ENCODE measurements at regions not wholly inside any gene's neighbourhood (a gene's known extent, or its start where the extent isn't known, plus 50 kb on each side); places are given as distances from the start of the nearest gene placed in this dataset.

GRCh38 chr2:215737477-215737876 lies 275.9 kb downstream of the MREG start:
- no peak for DNase-seq (ENCODE audit: low read depth in 1 of 2, low spot score in 1 of 2)
- no peak for TF ChIP-seq CTCF (IDR thresholded peaks at IDR 0.05; ENCODE audit: insufficient read depth, low read length)
- no peak for TF ChIP-seq REST (IDR thresholded peaks at IDR 0.05; ENCODE audit: insufficient replicate concordance, low read depth)
- no peak for TF ChIP-seq POLR2AphosphoS5 (IDR thresholded peaks at IDR 0.05; ENCODE audit: low read depth)
- no peak for TF ChIP-seq SPI1 (IDR thresholded peaks at IDR 0.05; ENCODE audit: borderline replicate concordance, low read depth)
- no peak for TF ChIP-seq GABPA (IDR thresholded peaks at IDR 0.05; ENCODE audit: low read depth)
- H3K27ac ChIP-seq (replicated peaks), result no peak overlapping the region
- no peak overlapping the region for H3K4me3 ChIP-seq (replicated peaks; ENCODE audit: insufficient read depth, low read length)
- H3K27me3 ChIP-seq (ENCODE audit: insufficient read depth, poor library complexity, severe bottlenecking), result no peaks in the 10 kb centered on the region

GRCh38 chr2:215736653-215737290 lies 276.6 kb downstream of the MREG start:
- H3K27me3 ChIP-seq (ENCODE audit: insufficient read depth, poor library complexity, severe bottlenecking), result no peaks in the 10 kb centered on the region
- no peak overlapping the region for H3K4me3 ChIP-seq (replicated peaks; ENCODE audit: insufficient read depth, low read length)
- H3K27ac ChIP-seq (replicated peaks), result no peak overlapping the region
- no peak for TF ChIP-seq CTCF (IDR thresholded peaks at IDR 0.05; ENCODE audit: insufficient read depth, low read length)
- no peak for TF ChIP-seq SPI1 (IDR thresholded peaks at IDR 0.05; ENCODE audit: borderline replicate concordance, low read depth)
- TF ChIP-seq POLR2AphosphoS5 (IDR thresholded peaks at IDR 0.05; ENCODE audit: low read depth), result no peak
- TF ChIP-seq GABPA (IDR thresholded peaks at IDR 0.05; ENCODE audit: low read depth), result no peak
- no peak for TF ChIP-seq REST (IDR thresholded peaks at IDR 0.05; ENCODE audit: insufficient replicate concordance, low read depth)
- DNase-seq (ENCODE audit: low read depth in 1 of 2, low spot score in 1 of 2), result no peak

- H3K27me3 ChIP-seq (ENCODE audit: insufficient read depth, poor library complexity, severe bottlenecking), result peaks cover 6% of the 10 kb centered on the region
- no peak for DNase-seq (ENCODE audit: low read depth in 1 of 2, low spot score in 1 of 2)
- no peak for TF ChIP-seq POLR2AphosphoS5 (IDR thresholded peaks at IDR 0.05; ENCODE audit: low read depth)
- no peak for TF ChIP-seq CTCF (IDR thresholded peaks at IDR 0.05; ENCODE audit: insufficient read depth, low read length)
- H3K4me3 ChIP-seq (replicated peaks; ENCODE audit: insufficient read depth, low read length), result no peak overlapping the region
- H3K27ac ChIP-seq (replicated peaks), result no peak overlapping the region
Measured at GRCh38 chr2:215731108-215731658, 282.2 kb downstream of the MREG start.

All from HL-60 (cell line).